SK-N-SH (cell line): ENCODE measurements at regions not wholly inside any gene's neighbourhood (a gene's known extent, or its start where the extent isn't known, plus 50 kb on each side); places are given as distances from the start of the nearest gene placed in this dataset.
A peak's percentile ranks its signal among the peaks of the same experiment; 100 is the strongest.

Experiments used
- CTCF ChIA-PET: fragments of 300-600, 350-600 bp; formaldehyde crosslinking; extraction: SDS; loops from one replicate; lab custom pipeline; 2021; lab: Yijun Ruan, JAX
- POLR2A ChIA-PET: fragments of 350-600 bp; sonication (Branson Sonifier 250); formaldehyde crosslinking; extraction: SDS; loops from one replicate; lab custom pipeline; 2020; ENCODE audit warnings: antibody characterized with exemption, inconsistent platforms; lab: Yijun Ruan, JAX
- DNase-seq: peaks from one replicate; pipeline ENCODE4 v3.0.0; 2012
- H2AFZ ChIP-seq: fragments of 200-600 bp; sonication (generic); 2 replicates; pipeline ENCODE4 v1.8.1; 2016; ENCODE audit warnings: antibody characterized with exemption, mild to moderate bottlenecking, low read depth
- H3F3A ChIP-seq: fragments of 200-600 bp; sonication (generic); replicated peaks from 2 replicates; pipeline ENCODE3; 2016; ENCODE audit warnings: antibody characterized with exemption, mild to moderate bottlenecking; ENCODE audit not compliant: insufficient read depth
- H3K27ac ChIP-seq, 2 experiments: fragments of 200-500 bp in 1 of 2; fragments of 200-600 bp in 1 of 2; sonication (Bioruptor generic) in 1 of 2; sonication (generic), shearing (Covaris generic) in 1 of 2; 2 replicates each; pipeline versions ENCODE4 v1.5.1 to v1.6.1; 2014 to 2016; ENCODE audit warnings: low read depth in 2 of 2, inconsistent platforms in 1 of 2, low read length in 1 of 2, mild to moderate bottlenecking in 1 of 2, mixed read lengths in 1 of 2
- H3K27me3 ChIP-seq: fragments of 200-600 bp; sonication (generic), shearing (Covaris generic); 2 replicates; pipeline ENCODE4 v1.6.1; 2016; ENCODE audit warnings: mixed run types; ENCODE audit not compliant: insufficient read depth
- H3K36me3 ChIP-seq, 2 experiments: fragments of 200-500 bp in 1 of 2; fragments of 200-600 bp in 1 of 2; sonication (Bioruptor generic) in 1 of 2; sonication (generic) in 1 of 2; replicated peaks in 1 of 2; 2 replicates each; pipeline versions ENCODE3 to v1.5.1; 2014 to 2016; ENCODE audit warnings: low read length in 1 of 2, mild to moderate bottlenecking in 1 of 2; ENCODE audit not compliant: insufficient read depth in 2 of 2, control insufficient read depth in 1 of 2
- H3K4me1 ChIP-seq, 2 experiments: fragments of 200-500 bp in 1 of 2; fragments of 200-600 bp in 1 of 2; sonication (Bioruptor generic) in 1 of 2; sonication (generic), shearing (Covaris generic) in 1 of 2; 2 replicates each; pipeline versions ENCODE4 v1.5.1 to v1.6.1; 2014 to 2016; ENCODE audit warnings: low read depth in 1 of 2, low read length in 1 of 2, mixed run types in 1 of 2; ENCODE audit not compliant: insufficient read depth in 2 of 2, control insufficient read depth in 1 of 2
- H3K4me2 ChIP-seq: fragments of 200-600 bp; sonication (generic), shearing (Covaris generic); 2 replicates; pipeline ENCODE4 v1.6.1; 2017; ENCODE audit warnings: mixed run types
- H3K4me3 ChIP-seq, 2 experiments: fragments of 200-500 bp in 1 of 2; fragments of 200-600 bp in 1 of 2; sonication (Bioruptor generic) in 1 of 2; sonication (generic), shearing (Covaris generic) in 1 of 2; 2 replicates each; pipeline versions ENCODE4 v1.5.1 to v1.8.1; 2014 to 2016; ENCODE audit warnings: low read depth in 2 of 2, inconsistent platforms in 1 of 2, low read length in 1 of 2, mild to moderate bottlenecking in 1 of 2, mixed read lengths in 1 of 2, moderate library complexity in 1 of 2
- H3K79me2 ChIP-seq: fragments of 200-600 bp; sonication (generic); 2 replicates; pipeline ENCODE4 v1.8.1; 2017; ENCODE audit warnings: mild to moderate bottlenecking; ENCODE audit not compliant: insufficient read depth
- H3K9ac ChIP-seq: fragments of 200-600 bp; sonication (generic); 2 replicates; pipeline ENCODE4 v1.6.1; 2017; ENCODE audit warnings: mixed run types
- H3K9me2 ChIP-seq: fragments of 200-600 bp; sonication (generic); 2 replicates; pipeline ENCODE4 v1.6.1; 2017; ENCODE audit warnings: mixed run types
- H3K9me3 ChIP-seq: fragments of 200-600 bp; sonication (generic); 2 replicates; pipeline ENCODE4 v1.6.1; 2017; ENCODE audit warnings: mixed run types, mild to moderate bottlenecking, moderate library complexity
- H4K20me1 ChIP-seq: fragments of 200-600 bp; sonication (generic); 2 replicates; pipeline ENCODE4 v1.6.1; 2017; ENCODE audit warnings: mild to moderate bottlenecking, mixed run types; ENCODE audit not compliant: insufficient read depth
- EP300 ChIP-seq, 2 experiments: IDR thresholded peaks; 2 replicates each; pipeline versions ENCODE4 v1.4.0 to v1.6.1; 2012; ENCODE audit warnings: borderline replicate concordance in 1 of 2, low read depth in 1 of 2, low read length in 1 of 2
- EZH2phosphoT487 ChIP-seq: fragments of 200-600 bp; sonication (generic); IDR thresholded peaks from 2 replicates; pipeline ENCODE4 v1.6.1; 2017; ENCODE audit warnings: low read depth, mixed run types, mild to moderate bottlenecking, antibody characterized with exemption, moderate library complexity, borderline replicate concordance
- FOSL2 ChIP-seq: IDR thresholded peaks from 2 replicates; pipeline ENCODE4 v1.4.0; 2012; ENCODE audit warnings: low read depth, mild to moderate bottlenecking, moderate library complexity, borderline replicate concordance
- FOXJ3 ChIP-seq: sonication (generic); formaldehyde crosslinking; IDR thresholded peaks from 2 replicates; pipeline ENCODE4 v1.5.1; 2020; ENCODE audit warnings: mild to moderate bottlenecking, missing genetic modification reagents
- GABPA ChIP-seq: IDR thresholded peaks from 2 replicates; pipeline ENCODE4 v1.4.0; 2012; ENCODE audit warnings: low read depth, mild to moderate bottlenecking
- JUND ChIP-seq: IDR thresholded peaks from 2 replicates; pipeline ENCODE4 v1.4.0; 2012
- MAX ChIP-seq: IDR thresholded peaks from 2 replicates; pipeline ENCODE4 v1.4.0; 2012; ENCODE audit warnings: low read depth
- MEF2A ChIP-seq: IDR thresholded peaks from 2 replicates; pipeline ENCODE4 v1.4.0; 2012; ENCODE audit warnings: low read depth, borderline replicate concordance
- MXI1 ChIP-seq: IDR thresholded peaks from 2 replicates; pipeline ENCODE4 v1.6.1; 2012; ENCODE audit warnings: mild to moderate bottlenecking, low read depth, low read length, improper control_type of control experiment
- RCOR1 ChIP-seq: fragments of 150-350 bp; IDR thresholded peaks from 2 replicates; pipeline ENCODE4 v1.6.1; 2017; ENCODE audit warnings: antibody characterized with exemption, low read length
- RXRA ChIP-seq: IDR thresholded peaks from 2 replicates; pipeline ENCODE4 v1.4.0; 2012; ENCODE audit warnings: low read depth, mild to moderate bottlenecking, borderline replicate concordance
- SIN3A ChIP-seq: IDR thresholded peaks from 2 replicates; pipeline ENCODE4 v1.6.1; 2012; ENCODE audit warnings: low read depth, mild to moderate bottlenecking, low read length, moderate library complexity, borderline replicate concordance
- TAF1 ChIP-seq: IDR thresholded peaks from 2 replicates; pipeline ENCODE4 v1.6.1; 2012; ENCODE audit warnings: low read depth, mild to moderate bottlenecking, low read length, moderate library complexity, borderline replicate concordance
- TCF12 ChIP-seq: IDR thresholded peaks from 2 replicates; pipeline ENCODE4 v1.4.0; 2012
- WGBS: methylation state at CpG from one replicate; pipeline ENCODE4 v1.1.6; 2017; ENCODE audit warnings: low lambda C conversion rate; 5-methylcytosine and 5-hydroxymethylcytosine counted together
- TF ChIP-seq, protein P1 (sequence below): fragments of 150-350 bp; IDR thresholded peaks from 2 replicates; pipeline ENCODE4 v1.6.1; 2017; ENCODE audit warnings: antibody characterized with exemption, low read length, low read depth, borderline replicate concordance
- TF ChIP-seq, protein P2 (sequence below): fragments of 200-600 bp; sonication (generic); IDR thresholded peaks from 2 replicates; pipeline ENCODE4 v1.6.1; 2017; ENCODE audit warnings: antibody characterized with exemption, mild to moderate bottlenecking, moderate library complexity
- TF ChIP-seq, protein P3 (sequence below): IDR thresholded peaks from 2 replicates; pipeline ENCODE4 v1.4.0; 2012; ENCODE audit warnings: low read depth, borderline replicate concordance

GRCh38 chr7:131238347-131238931 lies 89.2 kb upstream of the MKLN1 start:
- no peaks in the 10 kb centered on the region for H3K27me3 ChIP-seq
- peaks cover 23% of the 10 kb centered on the region for H3F3A ChIP-seq
- CTCF ChIA-PET = interaction anchor here (1.4 to 1.7 kb wide), 3 partner anchors 11 to 341 kb away, joined by 4 to 5 read pairs (median 4); no protein-coding TSS in a partner anchor
- no peaks in the 10 kb centered on the region for H3K36me3 ChIP-seq
- peak overlapping the region in 1 of 2 experiments; percentile 100; a peak in 2 of 4 replicates for H3K27ac ChIP-seq
- POLR2A ChIA-PET = no interaction called here
- TF ChIP-seq JUND (peak; percentile 19; the same call in 1 of the 2 replicates), EP300 (IDR thresholded peaks at IDR 0.05; ENCODE audit: borderline replicate concordance in 1 of 2, low read depth in 1 of 2, low read length in 1 of 2) (peak in 1 of 2 experiments; percentile 27; a peak in 1 of 4 replicates), GABPA (no peak), RXRA (peak; percentile 97), TCF12 (peak; percentile 34; the same call in 1 of the 2 replicates), EZH2phosphoT487 (no peak), FOSL2 (peak; percentile 62; the same call in 1 of the 2 replicates)
- H2AFZ ChIP-seq = peak overlapping the region; percentile 19; the same call in 1 of the 2 replicates
- no peaks in the 10 kb centered on the region for H3K9me2 ChIP-seq
- H4K20me1 ChIP-seq = no peaks in the 10 kb centered on the region
- no peak for DNase-seq
- 87% methylated on average over 2 of the region's 2 CpGs for WGBS
- no peaks in the 10 kb centered on the region for H3K79me2 ChIP-seq
- no peaks in the 10 kb centered on the region for H3K9me3 ChIP-seq
- 0 out of 2 replicates have a peak overlapping the region, but pooled peaks have one; percentile 0 for H3K4me2 ChIP-seq
- no peak overlapping the region for H3K4me3 ChIP-seq
- peak overlapping the region; percentile 30; the same call in 1 of the 2 replicates for H3K9ac ChIP-seq
- peaks cover 8 to 26% of the 10 kb centered on the region in 2 experiments for H3K4me1 ChIP-seq

GRCh38 chr7:131241386-131241785 lies 86.3 kb upstream of the MKLN1 start:
- Histone ChIP-seq H3K79me2 (no peaks in the 10 kb centered on the region), H3K27ac (no peak overlapping the region), H3K36me3 (no peaks in the 10 kb centered on the region), H3K4me2 (no peak overlapping the region), H4K20me1 (no peaks in the 10 kb centered on the region), H3K9me3 (no peaks in the 10 kb centered on the region), H3K27me3 (no peaks in the 10 kb centered on the region), H3K4me1 (peaks cover 0 to 19% of the 10 kb centered on the region in 2 experiments; a peak in 3 of 4 replicates), H3K9ac (no peak overlapping the region), H3K4me3 (no peak overlapping the region), H3K9me2 (no peaks in the 10 kb centered on the region), H3F3A (peaks cover 8% of the 10 kb centered on the region), H2AFZ (no peak overlapping the region)
- TF ChIP-seq FOXJ3 (no peak), MXI1 (no peak), SIN3A (no peak), FOSL2 (no peak), TAF1 (no peak), MEF2A (no peak), RCOR1 (no peak), MAX (no peak), GABPA (no peak)
- TF ChIP-seq, protein P1, sequence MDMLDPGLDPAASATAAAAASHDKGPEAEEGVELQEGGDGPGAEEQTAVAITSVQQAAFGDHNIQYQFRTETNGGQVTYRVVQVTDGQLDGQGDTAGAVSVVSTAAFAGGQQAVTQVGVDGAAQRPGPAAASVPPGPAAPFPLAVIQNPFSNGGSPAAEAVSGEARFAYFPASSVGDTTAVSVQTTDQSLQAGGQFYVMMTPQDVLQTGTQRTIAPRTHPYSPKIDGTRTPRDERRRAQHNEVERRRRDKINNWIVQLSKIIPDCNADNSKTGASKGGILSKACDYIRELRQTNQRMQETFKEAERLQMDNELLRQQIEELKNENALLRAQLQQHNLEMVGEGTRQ = no peak
- TF ChIP-seq, protein P2, sequence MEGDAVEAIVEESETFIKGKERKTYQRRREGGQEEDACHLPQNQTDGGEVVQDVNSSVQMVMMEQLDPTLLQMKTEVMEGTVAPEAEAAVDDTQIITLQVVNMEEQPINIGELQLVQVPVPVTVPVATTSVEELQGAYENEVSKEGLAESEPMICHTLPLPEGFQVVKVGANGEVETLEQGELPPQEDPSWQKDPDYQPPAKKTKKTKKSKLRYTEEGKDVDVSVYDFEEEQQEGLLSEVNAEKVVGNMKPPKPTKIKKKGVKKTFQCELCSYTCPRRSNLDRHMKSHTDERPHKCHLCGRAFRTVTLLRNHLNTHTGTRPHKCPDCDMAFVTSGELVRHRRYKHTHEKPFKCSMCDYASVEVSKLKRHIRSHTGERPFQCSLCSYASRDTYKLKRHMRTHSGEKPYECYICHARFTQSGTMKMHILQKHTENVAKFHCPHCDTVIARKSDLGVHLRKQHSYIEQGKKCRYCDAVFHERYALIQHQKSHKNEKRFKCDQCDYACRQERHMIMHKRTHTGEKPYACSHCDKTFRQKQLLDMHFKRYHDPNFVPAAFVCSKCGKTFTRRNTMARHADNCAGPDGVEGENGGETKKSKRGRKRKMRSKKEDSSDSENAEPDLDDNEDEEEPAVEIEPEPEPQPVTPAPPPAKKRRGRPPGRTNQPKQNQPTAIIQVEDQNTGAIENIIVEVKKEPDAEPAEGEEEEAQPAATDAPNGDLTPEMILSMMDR = no peak
- TF ChIP-seq, protein P3, sequence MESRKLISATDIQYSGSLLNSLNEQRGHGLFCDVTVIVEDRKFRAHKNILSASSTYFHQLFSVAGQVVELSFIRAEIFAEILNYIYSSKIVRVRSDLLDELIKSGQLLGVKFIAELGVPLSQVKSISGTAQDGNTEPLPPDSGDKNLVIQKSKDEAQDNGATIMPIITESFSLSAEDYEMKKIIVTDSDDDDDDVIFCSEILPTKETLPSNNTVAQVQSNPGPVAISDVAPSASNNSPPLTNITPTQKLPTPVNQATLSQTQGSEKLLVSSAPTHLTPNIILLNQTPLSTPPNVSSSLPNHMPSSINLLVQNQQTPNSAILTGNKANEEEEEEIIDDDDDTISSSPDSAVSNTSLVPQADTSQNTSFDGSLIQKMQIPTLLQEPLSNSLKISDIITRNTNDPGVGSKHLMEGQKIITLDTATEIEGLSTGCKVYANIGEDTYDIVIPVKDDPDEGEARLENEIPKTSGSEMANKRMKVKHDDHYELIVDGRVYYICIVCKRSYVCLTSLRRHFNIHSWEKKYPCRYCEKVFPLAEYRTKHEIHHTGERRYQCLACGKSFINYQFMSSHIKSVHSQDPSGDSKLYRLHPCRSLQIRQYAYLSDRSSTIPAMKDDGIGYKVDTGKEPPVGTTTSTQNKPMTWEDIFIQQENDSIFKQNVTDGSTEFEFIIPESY = no peak
- ChIA-PET POLR2A (no interaction called here), CTCF (no interaction called here)
- no peak for DNase-seq
- WGBS = 98% methylated on average over 3 of the region's 3 CpGs
